ENCODE measurements at regions not wholly inside any gene's neighbourhood (a gene's known extent, or its start where the extent isn't known, plus 50 kb on each side); places are given as distances from the start of the nearest gene placed in this dataset.

DNA sequence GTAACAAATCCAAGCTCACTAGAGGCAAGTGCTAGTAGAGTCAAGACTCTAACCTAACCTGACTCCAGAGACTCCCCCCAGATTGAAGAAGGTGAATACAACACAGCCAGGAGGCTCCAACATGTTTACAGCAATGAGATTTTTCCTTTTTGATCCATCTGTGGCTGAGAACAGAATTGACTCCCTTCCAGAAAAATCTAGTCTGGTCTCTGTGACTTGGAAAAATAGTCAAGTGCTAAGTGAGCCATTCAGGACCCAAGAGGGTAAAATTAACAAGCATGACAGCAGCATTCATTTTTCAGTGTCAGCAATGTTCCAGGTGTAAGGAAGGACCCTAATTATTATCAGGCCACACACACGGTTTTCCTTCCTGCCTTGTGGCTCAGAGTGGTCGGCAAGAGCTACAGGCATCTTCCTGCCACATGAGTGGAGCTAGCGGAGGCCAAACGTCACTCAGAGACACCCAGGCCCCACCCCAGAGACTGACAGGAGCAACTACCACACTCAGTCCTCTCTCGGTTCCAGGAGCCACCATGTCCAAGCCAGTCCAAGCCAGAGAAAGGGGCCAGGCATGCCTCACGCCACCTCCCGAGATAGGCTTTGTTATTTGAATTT, 395.1 kb downstream of the FOXO1 start:
- Histone ChIP-seq H3K27me3 (ENCODE audit: control insufficient read depth in 1 of 2, insufficient read depth in 2 of 2, low read length in 2 of 2) (no peaks in the 10 kb centered on the region), H3K4me1 (ENCODE audit: insufficient read depth, low read length) (peaks cover 23% of the 10 kb centered on the region), H3K9me3 (ENCODE audit: control insufficient read depth in 1 of 2, insufficient read depth in 1 of 2, low read length in 2 of 2) (no peaks in the 10 kb centered on the region), H3K27ac (ENCODE audit: low read depth in 1 of 2, low read length in 2 of 2) (no peak overlapping the region), H3K4me3 (ENCODE audit: low read length) (no peak overlapping the region), H3K36me3 (ENCODE audit: insufficient read depth, low read length) (no peaks in the 10 kb centered on the region)
- intact Hi-C loops (cut with DNase I, micrococcal nuclease) = no loop called here
- CTCF ChIA-PET = interaction anchor here (1.4 kb wide), 1 partner anchor 8 kb away, joined by 4 read pairs; no protein-coding TSS in a partner anchor
- Mint-ChIP-seq H3K27ac (no peak overlapping the region), H3K4me3 (no peak overlapping the region), H3K36me3 (ENCODE audit: low read depth) (no peaks in the 10 kb centered on the region), H3K27me3 (no peaks in the 10 kb centered on the region), H3K4me1 (ENCODE audit: low read depth) (peaks cover 47% of the 10 kb centered on the region), H3K9me3 (no peaks in the 10 kb centered on the region)
- POLR2A ChIA-PET = interaction anchor here (1.5 to 1.9 kb wide), 2 partner anchors 84 to 393 kb away, joined by 5 read pairs; no protein-coding TSS in a partner anchor
- TF ChIP-seq, protein P1, sequence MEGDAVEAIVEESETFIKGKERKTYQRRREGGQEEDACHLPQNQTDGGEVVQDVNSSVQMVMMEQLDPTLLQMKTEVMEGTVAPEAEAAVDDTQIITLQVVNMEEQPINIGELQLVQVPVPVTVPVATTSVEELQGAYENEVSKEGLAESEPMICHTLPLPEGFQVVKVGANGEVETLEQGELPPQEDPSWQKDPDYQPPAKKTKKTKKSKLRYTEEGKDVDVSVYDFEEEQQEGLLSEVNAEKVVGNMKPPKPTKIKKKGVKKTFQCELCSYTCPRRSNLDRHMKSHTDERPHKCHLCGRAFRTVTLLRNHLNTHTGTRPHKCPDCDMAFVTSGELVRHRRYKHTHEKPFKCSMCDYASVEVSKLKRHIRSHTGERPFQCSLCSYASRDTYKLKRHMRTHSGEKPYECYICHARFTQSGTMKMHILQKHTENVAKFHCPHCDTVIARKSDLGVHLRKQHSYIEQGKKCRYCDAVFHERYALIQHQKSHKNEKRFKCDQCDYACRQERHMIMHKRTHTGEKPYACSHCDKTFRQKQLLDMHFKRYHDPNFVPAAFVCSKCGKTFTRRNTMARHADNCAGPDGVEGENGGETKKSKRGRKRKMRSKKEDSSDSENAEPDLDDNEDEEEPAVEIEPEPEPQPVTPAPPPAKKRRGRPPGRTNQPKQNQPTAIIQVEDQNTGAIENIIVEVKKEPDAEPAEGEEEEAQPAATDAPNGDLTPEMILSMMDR (IDR thresholded peaks at IDR 0.05) = no peak
- DNase-seq (peak in 3 of 14 experiments; percentile 4 to 42 (median 9)), ATAC-seq (ENCODE audit: poor library complexity) (no peak)

DNA sequence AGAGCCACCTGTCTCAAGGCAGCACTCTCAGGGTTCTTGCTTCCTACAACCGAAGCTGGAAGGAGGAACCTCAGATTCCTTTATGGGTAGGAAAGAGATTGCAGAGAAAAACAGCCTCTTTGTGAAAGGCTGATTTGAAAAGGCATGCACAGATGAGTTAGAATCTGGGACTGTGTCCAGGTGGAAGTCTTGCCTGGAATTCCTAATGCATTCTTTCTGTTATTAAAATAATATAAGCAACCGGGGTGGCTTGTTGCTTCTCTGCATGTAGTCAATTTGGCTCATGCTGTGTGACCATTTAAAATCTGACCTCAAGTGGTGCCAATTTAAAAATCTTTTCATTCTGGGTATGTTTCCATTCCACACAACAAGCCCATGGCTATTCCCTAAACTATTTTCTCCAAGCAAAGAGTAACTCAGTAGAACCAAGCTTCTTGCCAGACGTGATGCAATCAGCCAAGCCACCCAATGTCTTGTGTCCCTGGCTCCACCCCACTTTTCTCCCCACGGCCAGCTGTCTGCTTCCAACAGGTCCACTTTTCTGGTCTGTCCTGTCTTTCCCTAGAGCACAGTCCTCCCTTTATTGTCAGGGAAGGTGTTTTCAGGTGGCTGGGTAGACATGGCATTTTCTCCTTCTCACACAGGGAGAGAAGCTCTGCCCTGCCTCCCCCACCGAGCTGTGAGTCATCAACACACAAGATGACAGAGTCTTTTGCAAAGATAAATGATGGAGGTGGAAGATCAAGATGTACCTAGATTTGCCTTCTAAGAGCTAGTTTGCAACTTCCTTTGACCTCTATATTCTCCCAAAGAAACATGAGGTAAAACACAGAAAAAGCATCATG, 394.3 kb downstream of the FOXO1 start:
- no peaks in the 10 kb centered on the region for H3K36me3 Mint-ChIP-seq (ENCODE audit: low read depth)
- Histone ChIP-seq H3K4me1 (ENCODE audit: insufficient read depth, low read length) (peaks cover 23% of the 10 kb centered on the region), H3K4me3 (ENCODE audit: low read length) (no peak overlapping the region), H3K27me3 (ENCODE audit: control insufficient read depth in 1 of 2, insufficient read depth in 2 of 2, low read length in 2 of 2) (no peaks in the 10 kb centered on the region), H3K9me3 (ENCODE audit: control insufficient read depth in 1 of 2, insufficient read depth in 1 of 2, low read length in 2 of 2) (no peaks in the 10 kb centered on the region), H3K27ac (ENCODE audit: low read depth in 1 of 2, low read length in 2 of 2) (no peak overlapping the region), H3K36me3 (ENCODE audit: insufficient read depth, low read length) (no peaks in the 10 kb centered on the region)
- H3K9me3 Mint-ChIP-seq = no peaks in the 10 kb centered on the region
- TF ChIP-seq, protein P1 (IDR thresholded peaks at IDR 0.05) = no peak
- ChIA-PET CTCF (interaction anchor here (1.4 kb wide), 1 partner anchor 9 kb away, joined by 4 read pairs; no protein-coding TSS in a partner anchor), POLR2A (interaction anchor here (1.9 kb wide), 2 partner anchors 85 to 392 kb away, joined by 5 to 8 read pairs; no protein-coding TSS in a partner anchor)
- DNase-seq (peak in 7 of 14 experiments; percentile 7 to 63 (median 27)), ATAC-seq (ENCODE audit: poor library complexity) (no peak)
- H3K27ac Mint-ChIP-seq = no peak overlapping the region
- H3K4me3 Mint-ChIP-seq = no peak overlapping the region
- intact Hi-C loops (cut with DNase I, micrococcal nuclease) = no loop called here
- H3K4me1 Mint-ChIP-seq (ENCODE audit: low read depth) = peaks cover 47% of the 10 kb centered on the region
- H3K27me3 Mint-ChIP-seq = no peaks in the 10 kb centered on the region

DNA sequence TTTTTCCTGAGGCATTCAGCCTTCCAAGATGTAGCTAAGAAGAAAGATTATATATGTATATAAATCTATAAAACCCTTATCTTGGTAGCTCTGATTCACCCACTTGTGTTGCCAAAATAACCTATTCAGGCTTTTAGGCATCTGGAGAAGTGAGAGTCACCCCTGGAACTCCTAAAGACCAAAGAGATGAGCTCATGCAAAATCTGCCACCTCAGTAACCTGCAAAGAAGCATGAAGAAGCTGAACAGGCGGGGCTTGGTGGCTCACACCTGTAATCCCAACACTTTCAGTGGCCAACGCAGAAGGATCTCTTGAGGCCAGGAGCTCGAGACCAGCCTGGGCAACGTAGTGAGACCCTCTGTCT, 393.7 kb downstream of the FOXO1 start:
- no peak for DNase-seq
- Mint-ChIP-seq H3K27me3 (no peaks in the 10 kb centered on the region), H3K27ac (no peak overlapping the region), H3K4me1 (ENCODE audit: low read depth) (peaks cover 47% of the 10 kb centered on the region), H3K36me3 (ENCODE audit: low read depth) (no peaks in the 10 kb centered on the region), H3K4me3 (no peak overlapping the region), H3K9me3 (no peaks in the 10 kb centered on the region)
- no peak overlapping the region for H3K4me3 ChIP-seq (ENCODE audit: low read length)
- CTCF ChIA-PET = interaction anchor here (1.4 kb wide), 1 partner anchor 10 kb away, joined by 4 read pairs; no protein-coding TSS in a partner anchor
- intact Hi-C loops (cut with DNase I, micrococcal nuclease) = no loop called here
- peaks cover 23% of the 10 kb centered on the region for H3K4me1 ChIP-seq (ENCODE audit: insufficient read depth, low read length)
- H3K27ac ChIP-seq (ENCODE audit: low read depth in 1 of 2, low read length in 2 of 2) = no peak overlapping the region
- TF ChIP-seq, protein P1 (IDR thresholded peaks at IDR 0.05) = no peak
- no peak for ATAC-seq (ENCODE audit: poor library complexity)
- H3K36me3 ChIP-seq (ENCODE audit: insufficient read depth, low read length) = no peaks in the 10 kb centered on the region
- no peaks in the 10 kb centered on the region for H3K9me3 ChIP-seq (ENCODE audit: control insufficient read depth in 1 of 2, insufficient read depth in 1 of 2, low read length in 2 of 2)
- POLR2A ChIA-PET = interaction anchor here (1.9 kb wide), 1 partner anchor 86 kb away, joined by 8 read pairs; no protein-coding TSS in a partner anchor
- H3K27me3 ChIP-seq (ENCODE audit: control insufficient read depth in 1 of 2, insufficient read depth in 2 of 2, low read length in 2 of 2) = no peaks in the 10 kb centered on the region
